ENCODE measurements at regions not wholly inside any gene's neighbourhood (a gene's known extent, or its start where the extent isn't known, plus 50 kb on each side); places are given as distances from the start of the nearest gene placed in this dataset.

GRCh38 chr15:98230975-98231374 is 270.5 kb downstream of the ARRDC4 start:
- WGBS, 2 donors, result 85 to 91% methylated on average over 5 of the region's 5 CpGs
- DNase-seq, result no peak
- Histone ChIP-seq H3K4me3 (no peak overlapping the region), H3K9me3 (no peaks in the 10 kb centered on the region), H3K27me3 (peaks cover 0 to 8% (median 0%) of the 10 kb centered on the region in 4 donors), H3K27ac (no peak overlapping the region), H3K4me1 (no peaks in the 10 kb centered on the region), H3K36me3 (no peaks in the 10 kb centered on the region)
- intact Hi-C loops (cut with DNase I), result no loop called here
- no peak for TF ChIP-seq CTCF (IDR thresholded peaks at IDR 0.05)
- no peak for TF ChIP-seq POLR2A (IDR thresholded peaks at IDR 0.05)

GRCh38 chr15:98231696-98232440 is 271.4 kb downstream of the ARRDC4 start:
- Histone ChIP-seq H3K27ac (no peak overlapping the region), H3K9me3 (no peaks in the 10 kb centered on the region), H3K27me3 (peaks cover 0 to 10% (median 0%) of the 10 kb centered on the region in 4 donors), H3K4me3 (no peak overlapping the region), H3K36me3 (no peaks in the 10 kb centered on the region), H3K4me1 (no peaks in the 10 kb centered on the region)
- no peak for DNase-seq
- WGBS, 2 donors, result 70 to 85% methylated on average over 7 to 8 of the region's 8 CpGs
- no peak for TF ChIP-seq CTCF (IDR thresholded peaks at IDR 0.05)
- no peak for TF ChIP-seq POLR2A (IDR thresholded peaks at IDR 0.05)
- intact Hi-C loops (cut with DNase I), result no loop called here

- H3K27me3 ChIP-seq, result peaks cover 0 to 10% (median 0%) of the 10 kb centered on the region in 4 donors
- no peaks in the 10 kb centered on the region for H3K9me3 ChIP-seq
- DNase-seq, result no peak
- WGBS, 2 donors, result 39 to 69% methylated on average over 3 of the region's 3 CpGs
- H3K4me1 ChIP-seq, result no peaks in the 10 kb centered on the region
- no peak overlapping the region for H3K27ac ChIP-seq
- intact Hi-C loops (cut with DNase I), result no loop called here
- no peaks in the 10 kb centered on the region for H3K36me3 ChIP-seq
- no peak for TF ChIP-seq CTCF (IDR thresholded peaks at IDR 0.05)
- TF ChIP-seq POLR2A (IDR thresholded peaks at IDR 0.05), result no peak
- no peak overlapping the region for H3K4me3 ChIP-seq
These were observed 272.3 kb downstream of the ARRDC4 start for GRCh38 chr15:98232761-98233160.

- no peak for DNase-seq
- WGBS, 2 donors, result 57 to 59% methylated on average over 2 of the region's 2 CpGs
- intact Hi-C loops (cut with DNase I), result no loop called here
These were observed 273.4 kb downstream of the ARRDC4 start for GRCh38 chr15:98233873-98234272.

More at GRCh38 chr15:98233873-98234272, 273.4 kb downstream of the ARRDC4 start:
- TF ChIP-seq CTCF (IDR thresholded peaks at IDR 0.05), result no peak
- TF ChIP-seq POLR2A (IDR thresholded peaks at IDR 0.05), result no peak
- Histone ChIP-seq H3K9me3 (no peaks in the 10 kb centered on the region), H3K36me3 (no peaks in the 10 kb centered on the region), H3K4me1 (no peaks in the 10 kb centered on the region), H3K27ac (no peak overlapping the region), H3K4me3 (no peak overlapping the region), H3K27me3 (peaks cover 0 to 10% (median 0%) of the 10 kb centered on the region in 4 donors)

Measured in esophagus squamous epithelium (tissue), 5 donors.